ACC112 (cell line): ENCODE measurements at regions not wholly inside any gene's neighbourhood (a gene's known extent, or its start where the extent isn't known, plus 50 kb on each side); places are given as distances from the start of the nearest gene placed in this dataset.

Experiments
- H2AFZ ChIP-seq: fragments of 200-600 bp; sonication (generic); one replicate; pipeline ENCODE4 v1.6.0; 2017; ENCODE audit warnings: antibody characterized with exemption, low read length; ENCODE audit not compliant: unreplicated experiment
- H3K27ac ChIP-seq: fragments of 200-600 bp; sonication (generic); 2 replicates; pipeline ENCODE4 v1.5.1; 2014; ENCODE audit warnings: low read depth, mild to moderate bottlenecking, antibody characterized with exemption, low read length, moderate library complexity
- H3K27me3 ChIP-seq: fragments of 200-600 bp; sonication (generic); 2 replicates; pipeline ENCODE4 v1.6.1; 2014; ENCODE audit warnings: mild to moderate bottlenecking, antibody characterized with exemption, low read length, moderate library complexity, mixed read lengths; ENCODE audit not compliant: insufficient read depth
- H3K36me3 ChIP-seq: fragments of 200-600 bp; sonication (generic); 2 replicates; pipeline ENCODE4 v1.6.1; 2016; ENCODE audit warnings: mild to moderate bottlenecking, antibody characterized with exemption, low read length, moderate library complexity, mixed read lengths; ENCODE audit not compliant: insufficient read depth
- H3K4me1 ChIP-seq: fragments of 200-600 bp; sonication (generic); one replicate; pipeline ENCODE4 v1.6.1; 2016; ENCODE audit warnings: low read length, mixed read lengths; ENCODE audit not compliant: insufficient read depth, unreplicated experiment, control insufficient read depth
- H3K4me3 ChIP-seq: fragments of 200-600 bp; sonication (generic); 2 replicates; pipeline ENCODE4 v1.5.1; 2014; ENCODE audit warnings: mild to moderate bottlenecking, low read depth, low read length
- H3K79me2 ChIP-seq: fragments of 200-600 bp; sonication (generic); one replicate; pipeline ENCODE4 v1.6.0; 2016; ENCODE audit warnings: low read length; ENCODE audit not compliant: control insufficient read depth, unreplicated experiment, insufficient read depth

GRCh38 chr1:56025942-56026341, 553.4 kb downstream of the PLPP3 start:
- no peaks in the 10 kb centered on the region for H3K27me3 ChIP-seq
- H3K36me3 ChIP-seq, result no peaks in the 10 kb centered on the region
- no peak overlapping the region for H3K27ac ChIP-seq
- no peak overlapping the region for H3K4me3 ChIP-seq
- H3K4me1 ChIP-seq, result no peaks in the 10 kb centered on the region
- H3K79me2 ChIP-seq, result no peaks in the 10 kb centered on the region
- no peak overlapping the region for H2AFZ ChIP-seq

- Histone ChIP-seq H3K79me2 (no peaks in the 10 kb centered on the region), H3K27me3 (no peaks in the 10 kb centered on the region), H2AFZ (no peak overlapping the region), H3K4me1 (no peaks in the 10 kb centered on the region), H3K27ac (no peak overlapping the region), H3K36me3 (no peaks in the 10 kb centered on the region), H3K4me3 (no peak overlapping the region)
These were observed 555.2 kb downstream of the PLPP3 start for GRCh38 chr1:56024155-56024554.

- no peaks in the 10 kb centered on the region for H3K4me1 ChIP-seq
- no peak overlapping the region for H2AFZ ChIP-seq
- no peaks in the 10 kb centered on the region for H3K36me3 ChIP-seq
These were observed 559.4 kb downstream of the PLPP3 start for GRCh38 chr1:56019922-56020321.

GRCh38 chr1:56019472-56019871, 559.9 kb downstream of the PLPP3 start:
- H3K79me2 ChIP-seq, result no peaks in the 10 kb centered on the region
- no peaks in the 10 kb centered on the region for H3K36me3 ChIP-seq
- no peaks in the 10 kb centered on the region for H3K4me1 ChIP-seq
- H3K4me3 ChIP-seq, result no peak overlapping the region
- no peak overlapping the region for H3K27ac ChIP-seq
- H3K27me3 ChIP-seq, result no peaks in the 10 kb centered on the region
- H2AFZ ChIP-seq, result no peak overlapping the region

More at GRCh38 chr1:56019922-56020321, 559.4 kb downstream of the PLPP3 start:
- Histone ChIP-seq H3K27ac (no peak overlapping the region), H3K27me3 (no peaks in the 10 kb centered on the region), H3K4me3 (no peak overlapping the region), H3K79me2 (no peaks in the 10 kb centered on the region)

GRCh38 chr1:56017336-56017735, 562.0 kb downstream of the PLPP3 start:
- no peaks in the 10 kb centered on the region for H3K4me1 ChIP-seq
- no peaks in the 10 kb centered on the region for H3K36me3 ChIP-seq
- no peak overlapping the region for H2AFZ ChIP-seq
- no peak overlapping the region for H3K4me3 ChIP-seq
- H3K27me3 ChIP-seq, result no peaks in the 10 kb centered on the region
- H3K79me2 ChIP-seq, result no peaks in the 10 kb centered on the region
- no peak overlapping the region for H3K27ac ChIP-seq

DNA sequence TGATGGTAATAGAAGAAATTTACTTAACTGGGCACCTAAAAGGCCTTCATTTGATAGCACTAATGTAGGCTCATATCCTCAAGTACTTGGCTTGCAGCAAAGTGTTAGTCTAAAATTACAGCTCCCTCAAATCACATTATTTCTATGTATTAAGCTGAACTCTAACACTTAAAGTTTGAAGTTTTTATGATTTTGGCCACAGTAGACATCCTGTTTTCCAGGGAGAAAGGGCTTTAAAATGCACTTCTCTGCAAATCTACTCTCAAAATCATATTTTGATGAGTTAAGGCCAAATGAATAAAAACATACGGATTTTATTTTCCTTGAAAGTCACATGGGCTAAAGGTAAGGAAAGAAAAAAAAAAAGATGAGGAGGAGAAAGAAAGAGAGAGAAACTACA, 575.5 kb downstream of the PLPP3 start:
- H3K36me3 ChIP-seq, result no peaks in the 10 kb centered on the region
- H3K27ac ChIP-seq, result no peak overlapping the region
- H3K4me3 ChIP-seq, result no peak overlapping the region
- H3K27me3 ChIP-seq, result no peaks in the 10 kb centered on the region
- no peak overlapping the region for H2AFZ ChIP-seq
- no peaks in the 10 kb centered on the region for H3K79me2 ChIP-seq
- H3K4me1 ChIP-seq, result no peaks in the 10 kb centered on the region

- Histone ChIP-seq H2AFZ (no peak overlapping the region), H3K27ac (no peak overlapping the region), H3K4me3 (no peak overlapping the region), H3K79me2 (no peaks in the 10 kb centered on the region), H3K27me3 (no peaks in the 10 kb centered on the region), H3K36me3 (no peaks in the 10 kb centered on the region), H3K4me1 (no peaks in the 10 kb centered on the region)
These were observed 577.1 kb downstream of the PLPP3 start for GRCh38 chr1:56002231-56002630.

DNA sequence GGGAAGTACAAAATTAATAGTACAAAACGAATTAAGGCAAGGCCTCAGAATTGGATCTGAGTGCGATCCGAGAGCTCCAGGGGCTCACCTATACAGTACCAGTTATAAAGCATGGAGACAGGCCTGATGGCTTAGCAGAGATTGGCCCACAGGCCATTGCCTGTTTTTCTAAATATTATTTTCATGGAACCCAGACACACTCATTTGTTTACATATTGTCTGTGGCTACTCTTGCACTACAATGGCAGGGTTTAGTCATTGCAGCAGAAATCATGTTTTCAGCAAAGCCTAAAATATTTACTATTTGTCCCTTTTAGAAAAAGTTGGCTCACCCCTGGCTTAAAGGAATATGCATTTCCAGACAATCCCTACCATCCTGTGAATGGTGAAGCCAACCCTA, 578.9 kb downstream of the PLPP3 start:
- H3K79me2 ChIP-seq, result no peaks in the 10 kb centered on the region
- H3K4me3 ChIP-seq, result no peak overlapping the region
- H3K27me3 ChIP-seq, result no peaks in the 10 kb centered on the region
- no peak overlapping the region for H2AFZ ChIP-seq
- H3K4me1 ChIP-seq, result no peaks in the 10 kb centered on the region
- no peak overlapping the region for H3K27ac ChIP-seq
- no peaks in the 10 kb centered on the region for H3K36me3 ChIP-seq

GRCh38 chr1:55997536-55997935, 581.8 kb downstream of the PLPP3 start:
- Histone ChIP-seq H3K79me2 (no peaks in the 10 kb centered on the region), H2AFZ (no peak overlapping the region), H3K36me3 (no peaks in the 10 kb centered on the region), H3K4me3 (no peak overlapping the region), H3K4me1 (no peaks in the 10 kb centered on the region), H3K27me3 (no peaks in the 10 kb centered on the region), H3K27ac (no peak overlapping the region)

- H2AFZ ChIP-seq, result no peak overlapping the region
These were observed 585.6 kb downstream of the PLPP3 start for GRCh38 chr1:55993646-55994318.

DNA sequence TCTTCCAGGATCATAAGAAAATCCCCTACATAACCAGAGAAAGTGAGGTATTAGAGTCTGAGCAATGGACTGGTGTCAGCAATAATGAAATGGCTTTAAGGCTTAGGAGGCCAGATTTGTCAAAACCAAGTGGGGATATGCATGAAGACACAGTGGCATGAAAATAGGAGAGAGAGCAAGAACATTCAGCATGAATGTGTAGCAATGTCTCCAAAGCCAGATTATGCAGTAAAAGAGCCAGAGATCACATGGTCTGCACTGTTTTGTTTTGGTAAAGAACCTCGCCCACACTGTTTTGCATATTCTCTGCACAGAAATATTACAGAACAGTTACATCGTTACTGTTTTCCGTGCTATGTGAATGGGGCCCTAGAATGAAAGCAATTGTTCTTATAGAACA, 589.4 kb downstream of the PLPP3 start:
- no peaks in the 10 kb centered on the region for H3K79me2 ChIP-seq
- no peaks in the 10 kb centered on the region for H3K4me1 ChIP-seq
- H3K27ac ChIP-seq, result no peak overlapping the region
- no peaks in the 10 kb centered on the region for H3K36me3 ChIP-seq
- H3K4me3 ChIP-seq, result no peak overlapping the region
- no peak overlapping the region for H2AFZ ChIP-seq
- H3K27me3 ChIP-seq, result no peaks in the 10 kb centered on the region

More at GRCh38 chr1:55993646-55994318, 585.6 kb downstream of the PLPP3 start:
- Histone ChIP-seq H3K79me2 (no peaks in the 10 kb centered on the region), H3K4me3 (no peak overlapping the region), H3K27me3 (no peaks in the 10 kb centered on the region), H3K27ac (no peak overlapping the region), H3K36me3 (no peaks in the 10 kb centered on the region), H3K4me1 (no peaks in the 10 kb centered on the region)
